Gastroesophageal sphincter (tissue), 4 donors: ENCODE measurements at regions not wholly inside any gene's neighbourhood (a gene's known extent, or its start where the extent isn't known, plus 50 kb on each side); places are given as distances from the start of the nearest gene placed in this dataset.
"Not testable (repeated sequence)": the region's sequence is repeated elsewhere in the genome, so short reads cannot be mapped to it uniquely, and the experiment has no call there.

ENCODE experiments used
- ATAC-seq: fragments of 150-250 bp; one replicate; pipeline ENCODE4 v1.9.1; 2016; ENCODE audit warnings: mild to moderate bottlenecking, moderate library complexity
- H3K27ac ChIP-seq, 4 donors: fragments of 200-600 bp; sonication (generic) in 3 of 4; 1 replicate in 3 of 4; 2 replicates in 1 of 4; pipeline ENCODE4 v1.5.1; 2016 to 2019
- H3K27me3 ChIP-seq: fragments of 200-600 bp; sonication (generic); one replicate; pipeline ENCODE4 v1.5.1; 2019
- H3K36me3 ChIP-seq, 2 donors: fragments of 200-600 bp; sonication (generic); one replicate each; pipeline ENCODE4 v1.5.1; 2019; ENCODE audit warnings: control low read depth in 1 of 2
- H3K4me1 ChIP-seq, 3 donors: fragments of 200-600 bp; sonication (generic); 1 replicate in 2 of 3; 2 replicates in 1 of 3; pipeline ENCODE4 v1.5.1; 2016 to 2019; ENCODE audit warnings: control low read depth in 2 of 3
- H3K4me3 ChIP-seq, 2 donors: fragments of 200-600 bp; sonication (generic); one replicate each; pipeline ENCODE4 v1.5.1; 2019; ENCODE audit warnings: mild to moderate bottlenecking in 1 of 2, moderate library complexity in 1 of 2
- H3K9me3 ChIP-seq, 3 donors: fragments of 200-600 bp; sonication (generic); one replicate each; pipeline ENCODE4 v1.5.1; 2017 to 2019; ENCODE audit warnings: control low read depth in 2 of 3
- CTCF ChIP-seq, 4 experiments: fragments of 200-600 bp in 2 of 4; fragments of 450-650 bp in 2 of 4; sonication (generic) in 1 of 4; IDR thresholded peaks; one replicate each; pipeline ENCODE4 v1.5.1; 2017 to 2019; ENCODE audit warnings: antibody characterized with exemption in 4 of 4, mild to moderate bottlenecking in 2 of 4, moderate library complexity in 2 of 4
- EP300 ChIP-seq: sonication (generic); formaldehyde crosslinking; IDR thresholded peaks from one replicate; pipeline ENCODE4 v1.6.1; 2017; ENCODE audit warnings: antibody characterized with exemption, mild to moderate bottlenecking
- POLR2A ChIP-seq, 2 donors: fragments of 450-650 bp; IDR thresholded peaks; one replicate each; pipeline ENCODE4 v1.6.1; 2017; ENCODE audit warnings: antibody characterized with exemption in 2 of 2, mild to moderate bottlenecking in 2 of 2, moderate library complexity in 1 of 2
- POLR2AphosphoS5 ChIP-seq: sonication (generic); formaldehyde crosslinking; IDR thresholded peaks from one replicate; pipeline ENCODE4 v1.6.1; 2017; ENCODE audit warnings: antibody characterized with exemption
- WGBS, 2 donors: methylation state at CpG; one replicate each; pipeline ENCODE4 v1.1.5; 2018; ENCODE audit warnings: low coverage in 1 of 2; 5-methylcytosine and 5-hydroxymethylcytosine counted together

GRCh38 chr2:4981802-4982409 is 710.3 kb upstream of the SOX11 start:
- Histone ChIP-seq H3K4me3 (no peak overlapping the region), H3K36me3 (no peaks in the 10 kb centered on the region), H3K27ac (no peak overlapping the region), H3K4me1 (no peaks in the 10 kb centered on the region), H3K9me3 (no peaks in the 10 kb centered on the region), H3K27me3 (no peaks in the 10 kb centered on the region)
- no peak for ATAC-seq
- TF ChIP-seq CTCF (IDR thresholded peaks at IDR 0.05) (no peak), POLR2AphosphoS5 (no peak), POLR2A (IDR thresholded peaks at IDR 0.05) (no peak), EP300 (no peak)
- 62 to 67% methylated on average over 1 of the region's 1 CpG for WGBS, 2 donors

DNA sequence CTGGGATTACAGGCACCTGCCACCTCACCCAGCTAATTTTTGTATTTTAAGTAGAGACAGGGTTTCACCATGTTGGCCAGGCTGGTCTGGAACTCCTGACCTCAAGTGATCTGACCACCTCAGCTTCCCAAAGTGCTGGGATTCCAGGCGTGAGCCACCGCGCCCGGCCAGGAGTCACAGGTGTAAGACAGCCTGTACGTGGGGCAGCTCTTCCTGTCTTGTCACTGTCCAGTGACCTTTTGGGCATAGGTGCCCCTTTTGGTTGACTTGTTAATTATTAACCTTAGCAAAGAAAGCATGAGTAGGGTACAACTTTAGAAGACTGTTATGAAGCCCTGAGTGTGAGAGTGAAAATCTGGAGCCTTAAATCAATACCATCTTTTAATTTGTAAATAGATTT is 703.7 kb upstream of the SOX11 start:
- H3K36me3 ChIP-seq, ATAC-seq, H3K27ac ChIP-seq, H3K4me3 ChIP-seq, H3K9me3 ChIP-seq, H3K27me3 ChIP-seq, H3K4me1 ChIP-seq: not testable (repeated sequence)
- WGBS, 2 donors = 80% methylated on average over 1 of the region's 5 CpGs; no CpG with 5 or more reads in 1 of the 2 donors

GRCh38 chr2:4992226-4992625 is 700.0 kb upstream of the SOX11 start:
- Histone ChIP-seq H3K9me3 (no peaks in the 10 kb centered on the region), H3K36me3 (no peaks in the 10 kb centered on the region), H3K4me1 (no peaks in the 10 kb centered on the region), H3K27ac (no peak overlapping the region), H3K27me3 (no peaks in the 10 kb centered on the region), H3K4me3 (no peak overlapping the region)
- whole genome bisulfite sequencing, 2 donors = 48 to 58% methylated on average over 4 of the region's 4 CpGs
- no peak for ATAC-seq
- TF ChIP-seq CTCF (IDR thresholded peaks at IDR 0.05) (peak in 1 of 4 experiments; percentile 35), EP300 (no peak)

- Histone ChIP-seq H3K36me3 (no peaks in the 10 kb centered on the region), H3K4me3 (no peak overlapping the region), H3K9me3 (no peaks in the 10 kb centered on the region), H3K27me3 (no peaks in the 10 kb centered on the region), H3K27ac (no peak overlapping the region), H3K4me1 (no peaks in the 10 kb centered on the region)
- 65 to 80% methylated on average over 1 to 5 of the region's 5 CpGs for WGBS, 2 donors
- no peak for ATAC-seq
- no peak for TF ChIP-seq CTCF (IDR thresholded peaks at IDR 0.05)
- TF ChIP-seq POLR2A (IDR thresholded peaks at IDR 0.05) = no peak
- no peak for TF ChIP-seq EP300
- no peak for TF ChIP-seq POLR2AphosphoS5
Measured at GRCh38 chr2:4995466-4995865, 696.7 kb upstream of the SOX11 start.

DNA sequence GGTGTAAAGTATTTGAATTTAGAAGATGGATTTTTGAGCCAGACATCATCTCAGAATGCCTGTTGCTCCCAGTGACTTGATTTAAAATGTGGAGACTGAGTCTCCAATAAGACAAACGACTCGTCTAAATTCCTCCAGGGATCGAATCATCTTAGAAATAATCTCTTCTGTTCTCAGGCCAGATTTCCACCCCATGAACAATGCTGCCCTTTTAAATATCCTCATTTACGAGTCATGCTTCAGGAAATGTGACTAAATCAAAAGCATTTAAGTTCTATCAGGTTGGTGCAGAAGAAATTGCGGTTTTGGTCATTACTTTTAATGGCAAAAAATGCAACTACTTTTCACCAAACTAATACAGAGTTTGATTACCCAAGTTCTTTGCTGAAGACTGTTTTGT is 684.6 kb upstream of the SOX11 start:
- TF ChIP-seq CTCF (IDR thresholded peaks at IDR 0.05) (no peak), POLR2AphosphoS5 (no peak)
- WGBS, 2 donors = 56 to 77% methylated on average over 5 of the region's 5 CpGs

More for the DNA sequence above, 684.6 kb upstream of the SOX11 start:
- Histone ChIP-seq H3K36me3 (no peaks in the 10 kb centered on the region), H3K27me3 (no peaks in the 10 kb centered on the region), H3K4me1 (no peaks in the 10 kb centered on the region), H3K27ac (no peak overlapping the region), H3K9me3 (no peaks in the 10 kb centered on the region), H3K4me3 (no peak overlapping the region)
- no peak for ATAC-seq
